HK-2 (cell line): ENCODE measurements at regions not wholly inside any gene's neighbourhood (a gene's known extent, or its start where the extent isn't known, plus 50 kb on each side); places are given as distances from the start of the nearest gene placed in this dataset.

Experiments
- DNase-seq: peaks from one replicate; pipeline ENCODE4 v3.0.0-alpha.2; 2018; ENCODE audit not compliant: unreplicated experiment

GRCh38 chr4:122034619-122035018, 82.8 kb upstream of the TRPC3 start:
- DNase-seq, result no peak

- DNase-seq, result no peak
Observed at GRCh38 chr4:122027203-122027602, 75.3 kb upstream of the TRPC3 start.

GRCh38 chr4:122017296-122017695, 65.4 kb upstream of the TRPC3 start:
- no peak for DNase-seq

GRCh38 chr4:122015203-122015602, 63.3 kb upstream of the TRPC3 start:
- DNase-seq, result no peak

GRCh38 chr4:122012735-122013134, 60.9 kb upstream of the TRPC3 start:
- no peak for DNase-seq

- no peak for DNase-seq
Observed at GRCh38 chr4:122010610-122011009, 58.8 kb upstream of the TRPC3 start.

- DNase-seq, result no peak
Observed at GRCh38 chr4:122009524-122009923, 57.7 kb upstream of the TRPC3 start.

- DNase-seq, result no peak
Observed at GRCh38 chr4:122007016-122007415, 55.2 kb upstream of the TRPC3 start.

- DNase-seq, result no peak
Observed at GRCh38 chr4:122005064-122005755, 53.4 kb upstream of the TRPC3 start.

- DNase-seq, result peak; percentile 2
Observed at GRCh38 chr4:122003335-122003734, 51.5 kb upstream of the TRPC3 start.
